Parathyroid adenoma (tissue), 2 donors: ENCODE measurements at regions not wholly inside any gene's neighbourhood (a gene's known extent, or its start where the extent isn't known, plus 50 kb on each side); places are given as distances from the start of the nearest gene placed in this dataset.

ENCODE experiments used
- H2AFZ ChIP-seq: fragments of 300-600 bp; sonication (generic); one replicate; pipeline ENCODE4 v1.7.0; 2017; ENCODE audit warnings: antibody characterized with exemption, mild to moderate bottlenecking
- H3K27ac ChIP-seq: fragments of 300-600 bp; sonication (generic); one replicate; pipeline ENCODE4 v1.7.0; 2017
- H3K27me3 ChIP-seq: fragments of 300-600 bp; sonication (generic); one replicate; pipeline ENCODE4 v1.7.0; 2017; ENCODE audit warnings: low read length; ENCODE audit not compliant: control insufficient read depth, insufficient read depth
- H3K36me3 ChIP-seq: fragments of 300-600 bp; sonication (generic); one replicate; pipeline ENCODE4 v1.7.0; 2017; ENCODE audit warnings: low read length; ENCODE audit not compliant: control insufficient read depth, insufficient read depth
- H3K4me1 ChIP-seq: fragments of 300-600 bp; sonication (generic); one replicate; pipeline ENCODE4 v1.7.0; 2017; ENCODE audit warnings: control low read depth
- H3K4me2 ChIP-seq: fragments of 300-600 bp; sonication (generic); one replicate; pipeline ENCODE4 v1.7.0; 2017; ENCODE audit warnings: low read length
- H3K4me3 ChIP-seq: fragments of 300-600 bp; sonication (generic); one replicate; pipeline ENCODE4 v1.7.0; 2017; ENCODE audit warnings: low read depth, low read length
- H3K79me2 ChIP-seq: fragments of 300-600 bp; sonication (generic); one replicate; pipeline ENCODE4 v1.7.0; 2017; ENCODE audit warnings: control low read depth
- H3K9ac ChIP-seq: fragments of 300-600 bp; sonication (generic); one replicate; pipeline ENCODE4 v1.7.0; 2017; ENCODE audit warnings: mild to moderate bottlenecking
- H3K9me3 ChIP-seq: fragments of 300-600 bp; sonication (generic); one replicate; pipeline ENCODE4 v1.7.0; 2017; ENCODE audit warnings: low read length; ENCODE audit not compliant: control insufficient read depth
- TF ChIP-seq, protein P1 (sequence below): fragments of 300-600 bp; sonication (generic); IDR thresholded peaks from one replicate; pipeline ENCODE4 v1.7.0; 2017; ENCODE audit warnings: antibody characterized with exemption, mild to moderate bottlenecking
- donor health status: primary hyperparathyroidism.

DNA sequence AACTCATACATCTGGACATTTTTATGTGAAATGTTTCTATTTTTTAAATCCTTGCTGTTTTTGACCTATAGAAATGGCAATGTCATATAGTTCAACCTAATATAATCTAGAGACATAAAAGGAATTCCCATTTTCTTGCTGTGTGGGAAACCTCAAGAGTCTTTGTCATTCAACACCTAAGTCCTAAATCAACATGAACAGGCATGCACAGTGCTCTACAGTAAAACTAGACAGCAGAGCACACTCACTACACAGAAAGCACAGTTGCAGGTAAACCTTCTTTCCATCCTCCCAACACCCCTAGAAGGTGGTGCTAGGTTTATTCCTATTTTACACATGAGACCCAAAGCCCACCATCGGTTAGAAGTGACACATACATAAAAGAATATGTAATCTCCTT is 79.1 kb upstream of the C1QTNF7 start:
- H2AFZ ChIP-seq: no peak overlapping the region
- H3K27me3 ChIP-seq: no peaks in the 10 kb centered on the region
- no peak overlapping the region for H3K4me3 ChIP-seq
- no peaks in the 10 kb centered on the region for H3K9me3 ChIP-seq
- no peak overlapping the region for H3K9ac ChIP-seq
- H3K4me1 ChIP-seq: peaks cover 2% of the 10 kb centered on the region
- H3K4me2 ChIP-seq: no peak overlapping the region
- TF ChIP-seq, protein P1, sequence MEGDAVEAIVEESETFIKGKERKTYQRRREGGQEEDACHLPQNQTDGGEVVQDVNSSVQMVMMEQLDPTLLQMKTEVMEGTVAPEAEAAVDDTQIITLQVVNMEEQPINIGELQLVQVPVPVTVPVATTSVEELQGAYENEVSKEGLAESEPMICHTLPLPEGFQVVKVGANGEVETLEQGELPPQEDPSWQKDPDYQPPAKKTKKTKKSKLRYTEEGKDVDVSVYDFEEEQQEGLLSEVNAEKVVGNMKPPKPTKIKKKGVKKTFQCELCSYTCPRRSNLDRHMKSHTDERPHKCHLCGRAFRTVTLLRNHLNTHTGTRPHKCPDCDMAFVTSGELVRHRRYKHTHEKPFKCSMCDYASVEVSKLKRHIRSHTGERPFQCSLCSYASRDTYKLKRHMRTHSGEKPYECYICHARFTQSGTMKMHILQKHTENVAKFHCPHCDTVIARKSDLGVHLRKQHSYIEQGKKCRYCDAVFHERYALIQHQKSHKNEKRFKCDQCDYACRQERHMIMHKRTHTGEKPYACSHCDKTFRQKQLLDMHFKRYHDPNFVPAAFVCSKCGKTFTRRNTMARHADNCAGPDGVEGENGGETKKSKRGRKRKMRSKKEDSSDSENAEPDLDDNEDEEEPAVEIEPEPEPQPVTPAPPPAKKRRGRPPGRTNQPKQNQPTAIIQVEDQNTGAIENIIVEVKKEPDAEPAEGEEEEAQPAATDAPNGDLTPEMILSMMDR: no peak
- no peak overlapping the region for H3K27ac ChIP-seq
- H3K79me2 ChIP-seq: no peaks in the 10 kb centered on the region
- H3K36me3 ChIP-seq: no peaks in the 10 kb centered on the region

DNA sequence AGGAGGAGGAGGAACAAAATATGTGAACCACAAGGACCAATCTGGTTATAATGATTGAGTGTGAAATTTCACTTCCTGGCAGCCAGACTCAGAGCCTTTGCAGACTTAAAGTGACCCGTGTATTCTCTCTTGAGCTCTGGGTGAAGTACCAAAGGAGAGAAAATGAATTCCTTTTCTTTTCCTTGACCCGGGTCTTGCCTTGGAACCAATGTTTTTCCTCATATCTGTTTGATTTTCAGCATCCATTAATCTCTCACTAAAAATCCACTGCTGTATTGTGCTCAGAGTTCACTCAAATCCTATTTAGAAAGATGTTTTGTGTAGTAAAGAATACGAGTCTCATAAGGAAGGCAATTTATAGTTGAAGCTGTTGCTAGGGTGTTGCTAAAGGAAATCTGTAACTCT is 78.3 kb upstream of the C1QTNF7 start:
- TF ChIP-seq, protein P1: no peak
- Histone ChIP-seq H3K27ac (no peak overlapping the region), H3K79me2 (no peaks in the 10 kb centered on the region), H3K9me3 (no peaks in the 10 kb centered on the region), H3K36me3 (no peaks in the 10 kb centered on the region), H3K4me1 (peaks cover 2% of the 10 kb centered on the region), H3K27me3 (no peaks in the 10 kb centered on the region), H3K4me3 (no peak overlapping the region), H2AFZ (peak overlapping the region; percentile 60), H3K4me2 (no peak overlapping the region), H3K9ac (no peak overlapping the region)

DNA sequence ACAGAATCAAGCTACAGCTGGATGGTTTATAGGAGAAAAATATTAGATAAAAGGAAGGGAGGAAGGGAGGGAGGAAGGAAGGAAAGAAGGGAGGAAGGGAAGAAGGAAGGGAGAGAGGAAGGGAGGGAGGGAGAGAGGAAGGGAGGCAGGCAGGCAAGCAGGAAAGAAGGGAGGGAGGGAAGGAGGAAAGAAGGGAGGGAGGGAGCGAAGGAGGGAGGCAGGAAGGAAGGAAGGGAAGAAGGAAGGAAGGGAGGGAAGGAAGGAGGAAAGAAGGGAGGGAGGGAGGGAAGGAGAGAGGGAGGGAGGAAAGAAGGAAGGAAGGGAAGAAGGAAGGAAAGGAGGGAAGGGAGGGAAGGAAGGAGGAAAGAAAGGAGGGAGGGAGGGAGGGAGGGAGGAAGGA is 77.9 kb upstream of the C1QTNF7 start:
- Histone ChIP-seq H3K9ac (no peak overlapping the region), H3K4me1 (peaks cover 2% of the 10 kb centered on the region), H3K36me3 (no peaks in the 10 kb centered on the region), H3K79me2 (no peaks in the 10 kb centered on the region), H3K4me3 (no peak overlapping the region), H3K4me2 (no peak overlapping the region), H3K9me3 (no peaks in the 10 kb centered on the region), H3K27me3 (no peaks in the 10 kb centered on the region), H3K27ac (no peak overlapping the region), H2AFZ (peak overlapping the region; percentile 60)
- TF ChIP-seq, protein P1: no peak

DNA sequence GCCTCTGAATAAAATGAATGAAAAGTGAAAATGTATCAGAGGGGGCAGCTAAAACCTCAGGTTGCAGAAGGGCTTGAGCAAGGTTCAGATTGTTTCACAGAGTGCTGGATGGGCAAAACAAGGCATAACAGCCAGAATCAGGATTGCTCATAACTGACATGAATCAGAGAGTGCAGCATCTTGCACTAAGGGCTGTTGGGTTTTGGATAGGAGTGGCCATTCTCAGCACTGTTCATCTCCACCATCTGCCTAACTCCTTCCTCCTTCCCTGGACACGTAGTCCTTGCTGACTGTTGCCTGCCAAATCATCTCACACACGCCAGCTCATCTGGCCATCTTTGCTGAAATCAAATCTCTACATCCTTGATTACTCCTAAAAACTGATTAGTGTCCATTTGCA is 75.3 kb upstream of the C1QTNF7 start:
- H3K9me3 ChIP-seq: no peaks in the 10 kb centered on the region
- H3K36me3 ChIP-seq: no peaks in the 10 kb centered on the region
- H3K27ac ChIP-seq: no peak overlapping the region
- TF ChIP-seq, protein P1: no peak
- H3K79me2 ChIP-seq: no peaks in the 10 kb centered on the region
- no peak overlapping the region for H3K4me3 ChIP-seq
- H3K4me1 ChIP-seq: peaks cover 2% of the 10 kb centered on the region
- H3K4me2 ChIP-seq: no peak overlapping the region
- no peak overlapping the region for H2AFZ ChIP-seq
- no peak overlapping the region for H3K9ac ChIP-seq
- no peaks in the 10 kb centered on the region for H3K27me3 ChIP-seq

DNA sequence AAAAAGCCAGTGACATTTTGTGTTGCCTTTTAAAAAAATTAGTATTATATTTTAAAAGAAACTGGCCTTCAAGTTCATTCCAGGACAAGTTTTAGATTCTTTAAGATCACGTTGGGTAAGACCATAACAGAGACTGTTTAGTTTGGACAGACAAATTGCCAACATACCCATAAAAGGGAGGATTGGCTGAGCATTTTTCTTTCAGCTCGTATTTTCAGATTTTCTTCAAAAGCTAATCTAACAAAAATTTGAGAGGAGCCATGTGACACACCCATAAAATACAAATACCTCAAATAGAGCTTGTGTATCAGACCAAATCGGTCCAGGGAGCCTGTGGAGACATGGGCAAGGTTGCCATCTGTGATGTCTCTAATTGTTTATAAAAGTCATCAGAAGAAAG is 74.6 kb upstream of the C1QTNF7 start:
- TF ChIP-seq, protein P1: no peak
- Histone ChIP-seq H3K9me3 (no peaks in the 10 kb centered on the region), H2AFZ (no peak overlapping the region), H3K4me2 (no peak overlapping the region), H3K79me2 (no peaks in the 10 kb centered on the region), H3K27me3 (no peaks in the 10 kb centered on the region), H3K4me1 (peaks cover 2% of the 10 kb centered on the region), H3K9ac (no peak overlapping the region), H3K36me3 (no peaks in the 10 kb centered on the region), H3K4me3 (no peak overlapping the region), H3K27ac (no peak overlapping the region)
